ENCODE measurements at regions not wholly inside any gene's neighbourhood (a gene's known extent, or its start where the extent isn't known, plus 50 kb on each side); places are given as distances from the start of the nearest gene placed in this dataset.

- DNase-seq (ENCODE audit: low read depth) = no peak
- TF ChIP-seq, protein P1, sequence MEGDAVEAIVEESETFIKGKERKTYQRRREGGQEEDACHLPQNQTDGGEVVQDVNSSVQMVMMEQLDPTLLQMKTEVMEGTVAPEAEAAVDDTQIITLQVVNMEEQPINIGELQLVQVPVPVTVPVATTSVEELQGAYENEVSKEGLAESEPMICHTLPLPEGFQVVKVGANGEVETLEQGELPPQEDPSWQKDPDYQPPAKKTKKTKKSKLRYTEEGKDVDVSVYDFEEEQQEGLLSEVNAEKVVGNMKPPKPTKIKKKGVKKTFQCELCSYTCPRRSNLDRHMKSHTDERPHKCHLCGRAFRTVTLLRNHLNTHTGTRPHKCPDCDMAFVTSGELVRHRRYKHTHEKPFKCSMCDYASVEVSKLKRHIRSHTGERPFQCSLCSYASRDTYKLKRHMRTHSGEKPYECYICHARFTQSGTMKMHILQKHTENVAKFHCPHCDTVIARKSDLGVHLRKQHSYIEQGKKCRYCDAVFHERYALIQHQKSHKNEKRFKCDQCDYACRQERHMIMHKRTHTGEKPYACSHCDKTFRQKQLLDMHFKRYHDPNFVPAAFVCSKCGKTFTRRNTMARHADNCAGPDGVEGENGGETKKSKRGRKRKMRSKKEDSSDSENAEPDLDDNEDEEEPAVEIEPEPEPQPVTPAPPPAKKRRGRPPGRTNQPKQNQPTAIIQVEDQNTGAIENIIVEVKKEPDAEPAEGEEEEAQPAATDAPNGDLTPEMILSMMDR (IDR thresholded peaks at IDR 0.05; ENCODE audit: control insufficient read depth, extremely low read depth, insufficient read depth) = no peak
- H3K4me3 ChIP-seq (ENCODE audit: low read depth, low read length) = no peak overlapping the region
These were observed 850.8 kb downstream of the BRD1 start for GRCh38 chr22:48976556-48977535.

DNA sequence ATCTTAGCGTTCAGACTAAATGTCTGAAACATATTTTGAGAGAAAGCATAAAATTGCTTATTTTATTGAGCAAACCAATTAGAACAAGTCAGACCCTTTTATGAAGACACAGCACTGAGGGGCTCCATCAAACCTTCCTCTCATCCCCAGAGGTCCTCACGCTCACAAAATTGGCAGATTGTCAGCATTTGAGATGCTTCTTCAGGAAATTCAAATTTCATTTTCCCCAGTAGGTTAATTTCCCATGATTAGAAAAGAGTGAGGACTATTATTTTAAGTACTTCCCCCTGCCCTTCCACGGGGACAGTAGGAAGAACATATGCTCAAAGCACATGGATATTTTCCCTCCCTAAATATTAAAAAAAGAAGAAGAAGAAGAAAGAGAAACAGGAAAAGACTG is 851.8 kb downstream of the BRD1 start:
- H3K4me3 ChIP-seq (ENCODE audit: low read depth, low read length) = no peak overlapping the region
- TF ChIP-seq, protein P1 (IDR thresholded peaks at IDR 0.05; ENCODE audit: control insufficient read depth, extremely low read depth, insufficient read depth) = no peak
- DNase-seq (ENCODE audit: low read depth) = no peak

- H3K4me3 ChIP-seq (ENCODE audit: low read depth, low read length) = no peak overlapping the region
- no peak for DNase-seq (ENCODE audit: low read depth)
- TF ChIP-seq, protein P1 (IDR thresholded peaks at IDR 0.05; ENCODE audit: control insufficient read depth, extremely low read depth, insufficient read depth) = no peak
These were observed 852.3 kb downstream of the BRD1 start for GRCh38 chr22:48975316-48975741.

DNA sequence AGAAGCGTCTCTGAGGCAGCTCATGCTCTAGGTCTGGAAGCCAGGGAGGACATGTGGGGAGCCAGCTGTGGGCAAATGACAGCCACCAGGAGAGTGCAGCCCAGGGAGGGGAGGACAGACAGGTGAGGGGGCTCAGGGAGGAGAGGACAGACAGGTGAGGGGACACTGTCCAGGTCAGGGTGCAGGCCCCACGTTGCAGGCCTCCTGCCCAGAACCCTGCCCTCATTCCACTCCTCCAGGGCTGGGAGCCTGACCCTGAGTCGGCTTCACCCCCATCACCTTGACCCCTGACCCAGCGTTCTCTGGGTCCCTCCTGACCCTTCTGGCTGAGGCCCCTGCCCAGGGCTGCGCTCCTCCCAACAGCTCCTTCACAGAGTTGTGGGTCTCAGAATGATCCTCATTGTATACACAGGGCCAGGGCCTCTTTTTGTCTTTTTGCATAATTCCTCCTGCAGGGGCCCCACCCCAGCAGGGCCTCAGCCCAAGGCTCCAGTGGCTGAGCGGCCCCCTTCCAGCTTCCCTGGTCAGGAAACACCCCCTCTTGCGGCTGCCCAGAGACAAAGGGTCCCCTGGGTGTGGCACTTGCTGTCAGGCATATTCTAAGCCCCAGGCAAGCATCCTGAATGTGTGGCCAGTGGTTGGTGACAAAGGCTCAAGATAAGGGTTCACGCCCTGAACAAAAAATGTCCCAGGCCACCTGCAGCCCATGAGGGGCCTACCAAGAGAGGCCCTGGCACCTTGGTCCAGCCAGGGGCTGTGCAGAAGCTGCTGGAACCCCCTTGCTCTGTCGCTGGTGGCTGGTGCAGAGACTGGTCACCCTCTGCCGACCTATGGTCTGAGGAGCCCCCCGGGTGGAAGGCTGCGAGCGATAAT is 853.0 kb downstream of the BRD1 start:
- no peak for DNase-seq (ENCODE audit: low read depth)
- H3K4me3 ChIP-seq (ENCODE audit: low read depth, low read length) = no peak overlapping the region
- TF ChIP-seq, protein P1 (IDR thresholded peaks at IDR 0.05; ENCODE audit: control insufficient read depth, extremely low read depth, insufficient read depth) = no peak

DNA sequence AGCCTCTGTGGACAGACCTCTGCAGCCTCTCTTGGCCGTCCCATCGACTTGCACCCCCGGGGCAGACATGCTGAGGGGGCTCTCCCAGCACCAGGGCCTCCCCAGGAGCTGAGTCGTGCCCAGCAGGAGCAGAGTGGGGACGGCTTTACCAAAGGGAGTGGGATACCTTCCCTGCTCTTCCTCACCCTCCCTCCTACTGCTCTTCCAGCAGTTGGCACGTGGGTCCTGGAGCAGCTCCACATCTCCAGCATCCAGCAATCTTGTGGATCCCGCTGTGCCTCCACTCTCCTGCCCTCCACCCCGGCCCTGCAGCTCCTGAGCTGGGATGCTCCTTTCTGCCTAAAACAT is 854.0 kb downstream of the BRD1 start:
- TF ChIP-seq, protein P1 (IDR thresholded peaks at IDR 0.05; ENCODE audit: control insufficient read depth, extremely low read depth, insufficient read depth) = no peak
- no peak overlapping the region for H3K4me3 ChIP-seq (ENCODE audit: low read depth, low read length)
- no peak for DNase-seq (ENCODE audit: low read depth)

DNA sequence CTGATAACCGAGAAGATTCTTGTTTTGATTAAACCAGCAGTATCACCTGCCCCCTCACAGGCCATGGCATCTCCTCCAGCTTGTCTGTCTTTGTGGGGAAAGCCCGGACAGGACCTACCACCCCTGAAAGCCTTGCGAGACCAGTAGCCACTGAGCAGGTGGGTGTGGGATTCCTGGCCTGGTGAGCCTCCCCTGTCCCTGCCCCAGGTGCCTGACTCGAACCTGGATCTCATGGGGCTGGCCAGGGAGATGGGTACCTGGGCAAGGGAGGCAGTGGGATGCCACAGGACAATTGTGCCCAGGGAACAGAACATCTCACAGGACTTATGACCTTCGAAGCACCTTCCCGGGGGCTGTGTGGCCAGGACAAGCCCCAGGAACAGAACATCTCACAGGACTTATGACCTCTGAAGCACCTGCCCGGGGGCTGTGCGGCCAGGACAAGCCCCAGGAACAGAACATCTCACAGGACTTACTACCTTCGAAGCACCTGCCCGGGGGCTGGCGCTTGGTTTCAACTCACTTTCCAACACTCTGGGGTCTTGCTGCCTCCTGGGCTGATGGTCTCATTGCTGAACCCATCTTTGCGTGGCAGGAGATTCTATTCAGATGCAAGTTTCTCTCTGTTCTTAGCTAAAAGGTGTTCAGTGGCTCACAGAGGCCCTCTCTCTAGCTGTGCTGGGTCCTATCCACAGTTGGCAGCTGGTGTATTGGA is 854.5 kb downstream of the BRD1 start:
- DNase-seq (ENCODE audit: low read depth) = no peak
- H3K4me3 ChIP-seq (ENCODE audit: low read depth, low read length) = no peak overlapping the region
- TF ChIP-seq, protein P1 (IDR thresholded peaks at IDR 0.05; ENCODE audit: control insufficient read depth, extremely low read depth, insufficient read depth) = no peak
